A673 (cell line): ENCODE measurements at regions not wholly inside any gene's neighbourhood (a gene's known extent, or its start where the extent isn't known, plus 50 kb on each side); places are given as distances from the start of the nearest gene placed in this dataset.

Source experiments
- BruUV-seq: library from RNA; stranded (reverse); fragments of 400-500 nt; replicated peaks from 2 replicates; lab custom pipeline; 2021; lab: Mats Ljungman, UMichigan
- CTCF ChIA-PET: fragments of 300-600 bp; sonication (Branson Sonifier 250); formaldehyde crosslinking; loops from one replicate; lab custom pipeline; 2022; ENCODE audit warnings: antibody characterized with exemption; lab: Charles Lee
- POLR2A ChIA-PET: fragments of 300-600 bp; sonication (Branson Sonifier 250); formaldehyde crosslinking; loops from one replicate; lab custom pipeline; 2022; ENCODE audit warnings: antibody characterized with exemption; ENCODE audit not compliant: low non-redundant PET; lab: Charles Lee
- DNase-seq: peaks from one replicate; pipeline ENCODE4 v3.0.0-alpha.2; 2015; ENCODE audit warnings: low spot score
- H3K27ac ChIP-seq: fragments of 200-600 bp; sonication (generic); 2 replicates; pipeline ENCODE4 v1.5.1; 2016; ENCODE audit warnings: mixed run types, low read depth, mild to moderate bottlenecking, mixed read lengths, antibody characterized with exemption, low read length; ENCODE audit not compliant: poor library complexity, severe bottlenecking
- H3K27me3 ChIP-seq: fragments of 200-600 bp; sonication (generic); replicated peaks from 2 replicates; pipeline ENCODE4 v1.6.1; 2017; ENCODE audit warnings: mixed run types, low read depth, mild to moderate bottlenecking, mixed read lengths, antibody characterized with exemption, low read length; ENCODE audit not compliant: insufficient read depth, poor library complexity
- H3K36me3 ChIP-seq: fragments of 200-600 bp; sonication (generic); 2 replicates; pipeline ENCODE4 v1.6.1; 2016; ENCODE audit warnings: mixed run types, mild to moderate bottlenecking, mixed read lengths, antibody characterized with exemption, low read length; ENCODE audit not compliant: insufficient read depth, poor library complexity, severe bottlenecking
- H3K4me1 ChIP-seq: fragments of 200-600 bp; sonication (generic); 2 replicates; pipeline ENCODE4 v1.6.1; 2017; ENCODE audit warnings: mixed run types, mild to moderate bottlenecking, mixed read lengths, antibody characterized with exemption, low read length; ENCODE audit not compliant: insufficient read depth, poor library complexity, severe bottlenecking
- H3K4me3 ChIP-seq: fragments of 200-600 bp; sonication (generic); 2 replicates; pipeline ENCODE4 v1.5.1; 2016; ENCODE audit warnings: low read depth, mixed run types, mild to moderate bottlenecking, mixed read lengths, low read length; ENCODE audit not compliant: poor library complexity, severe bottlenecking
- H3K9me3 ChIP-seq: fragments of 200-600 bp; sonication (generic); 2 replicates; pipeline ENCODE4 v1.6.1; 2016; ENCODE audit warnings: mixed run types, low read depth, mild to moderate bottlenecking, mixed read lengths, antibody characterized with exemption, low read length; ENCODE audit not compliant: poor library complexity, severe bottlenecking
- CTCF ChIP-seq: fragments of 300-800, 200-600 bp; sonication (generic); conservative IDR thresholded peaks from 2 replicates; pipeline ENCODE4 v1.5.1; 2017; ENCODE audit warnings: low read depth, mild to moderate bottlenecking, antibody characterized with exemption, low read length, moderate library complexity, mixed read lengths
- EZH2 ChIP-seq: fragments of 200-600 bp; sonication (generic); IDR thresholded peaks from 2 replicates; pipeline ENCODE4 v1.6.1; 2017; ENCODE audit warnings: borderline replicate concordance, low read depth, mild to moderate bottlenecking, mixed read lengths, antibody characterized with exemption, low read length; ENCODE audit not compliant: poor library complexity, severe bottlenecking
- intact Hi-C: fragments of 100-400 bp; cut with micrococcal nuclease; formaldehyde crosslinking; loops from one replicate; pipeline ENCODE4 v1.10.0; 2022; ENCODE audit not compliant: unreplicated experiment

GRCh38 chr4:184950117-184950830 is 68.0 kb upstream of the HELT start:
- DNase-seq: no peak
- Histone ChIP-seq H3K27ac (no peak overlapping the region), H3K36me3 (no peaks in the 10 kb centered on the region), H3K4me1 (no peaks in the 10 kb centered on the region), H3K4me3 (no peak overlapping the region), H3K27me3 (peaks cover 3% of the 10 kb centered on the region), H3K9me3 (no peaks in the 10 kb centered on the region)
- CTCF ChIA-PET: no interaction called here
- intact Hi-C loops: no loop called here
- BruUV-seq: no TSS peak
- POLR2A ChIA-PET: no interaction called here
- TF ChIP-seq CTCF (no peak), EZH2 (no peak)

- no peak overlapping the region for H3K4me3 ChIP-seq
- peaks cover 3% of the 10 kb centered on the region for H3K27me3 ChIP-seq
- H3K36me3 ChIP-seq: no peaks in the 10 kb centered on the region
- no peaks in the 10 kb centered on the region for H3K9me3 ChIP-seq
- no peaks in the 10 kb centered on the region for H3K4me1 ChIP-seq
- no peak for DNase-seq
- ChIA-PET POLR2A (no interaction called here), CTCF (no interaction called here)
- H3K27ac ChIP-seq: no peak overlapping the region
- no peak for TF ChIP-seq CTCF
- TF ChIP-seq EZH2: no peak
- BruUV-seq: no TSS peak
- intact Hi-C loops: no loop called here
Observed at GRCh38 chr4:184950926-184951325, 67.4 kb upstream of the HELT start.

DNA sequence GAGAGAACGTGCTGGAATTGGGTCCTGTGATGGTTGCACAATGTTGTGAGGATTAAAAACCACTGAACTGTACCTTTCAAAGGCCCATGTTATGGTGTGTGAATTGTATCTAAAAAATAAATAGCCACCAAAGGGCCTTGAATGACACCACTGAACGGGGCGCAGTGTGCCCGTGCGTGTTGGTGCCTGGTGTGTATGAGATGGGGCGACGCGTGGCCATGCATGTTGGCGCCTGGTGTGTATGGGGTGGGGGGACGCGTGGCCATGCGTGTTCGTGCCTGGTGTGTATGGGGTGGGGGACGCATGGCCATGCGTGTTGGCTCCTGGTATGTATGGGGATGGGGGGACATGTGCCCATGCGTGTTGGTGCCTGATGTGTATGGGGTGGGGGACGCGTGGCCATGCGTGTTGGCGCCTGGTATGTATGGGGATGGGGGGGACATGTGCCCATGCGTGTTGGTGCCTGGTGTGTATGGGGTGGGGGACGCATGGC is 66.6 kb upstream of the HELT start:
- ChIA-PET CTCF (no interaction called here), POLR2A (no interaction called here)
- H3K4me1 ChIP-seq: no peaks in the 10 kb centered on the region
- DNase-seq: no peak
- BruUV-seq: no TSS peak
- H3K27ac ChIP-seq: no peak overlapping the region
- no peaks in the 10 kb centered on the region for H3K9me3 ChIP-seq
- no peaks in the 10 kb centered on the region for H3K36me3 ChIP-seq
- H3K27me3 ChIP-seq: peaks cover 3% of the 10 kb centered on the region
- no peak overlapping the region for H3K4me3 ChIP-seq
- intact Hi-C loops: no loop called here
- no peak for TF ChIP-seq EZH2

GRCh38 chr4:184952522-184952921 is 65.8 kb upstream of the HELT start:
- ChIA-PET POLR2A (no interaction called here), CTCF (no interaction called here)
- intact Hi-C loops: no loop called here
- Histone ChIP-seq H3K9me3 (no peaks in the 10 kb centered on the region), H3K27me3 (peaks cover 3% of the 10 kb centered on the region), H3K4me3 (no peak overlapping the region), H3K27ac (no peak overlapping the region), H3K36me3 (no peaks in the 10 kb centered on the region), H3K4me1 (no peaks in the 10 kb centered on the region)
- no peak for TF ChIP-seq CTCF
- no peak for TF ChIP-seq EZH2
- no TSS peak for BruUV-seq
- no peak for DNase-seq
